Immature natural killer cell (primary cell): ENCODE measurements at regions not wholly inside any gene's neighbourhood (a gene's known extent, or its start where the extent isn't known, plus 50 kb on each side); places are given as distances from the start of the nearest gene placed in this dataset.

Experiments used
- DNase-seq, 3 donors: peaks; one replicate each; pipeline ENCODE4 v3.0.0; 2022; ENCODE audit warnings: mixed read lengths in 1 of 3
- H3K27ac Mint-ChIP-seq, 6 donors: one replicate each; pipeline ENCODE4 v1.8.0; 2020; ENCODE audit warnings: mixed read lengths in 6 of 6, mild to moderate bottlenecking in 5 of 6, inconsistent platforms in 4 of 6, moderate library complexity in 3 of 6
- H3K27me3 Mint-ChIP-seq, 3 donors: one replicate each; pipeline ENCODE4 v1.8.0; 2020 to 2021; ENCODE audit warnings: low read depth in 3 of 3, mild to moderate bottlenecking in 3 of 3, mixed read lengths in 3 of 3, moderate library complexity in 3 of 3, inconsistent platforms in 1 of 3
- H3K36me3 Mint-ChIP-seq, 3 donors: one replicate each; pipeline ENCODE4 v1.8.0; 2020; ENCODE audit warnings: mixed read lengths in 3 of 3, inconsistent platforms in 2 of 3, mild to moderate bottlenecking in 2 of 3
- H3K4me1 Mint-ChIP-seq, 2 donors: one replicate each; pipeline ENCODE4 v1.8.0; 2020; ENCODE audit warnings: inconsistent platforms in 2 of 2, mild to moderate bottlenecking in 2 of 2, mixed read lengths in 2 of 2, moderate library complexity in 1 of 2
- H3K4me3 Mint-ChIP-seq, 5 donors: one replicate each; pipeline ENCODE4 v1.8.0; 2020; ENCODE audit warnings: mild to moderate bottlenecking in 5 of 5, mixed read lengths in 5 of 5, inconsistent platforms in 3 of 5, moderate library complexity in 3 of 5
- H3K9me3 Mint-ChIP-seq, 6 donors: one replicate each; pipeline ENCODE4 v1.8.0; 2020; ENCODE audit warnings: mild to moderate bottlenecking in 6 of 6, mixed read lengths in 6 of 6, inconsistent platforms in 4 of 6, moderate library complexity in 3 of 6

GRCh38 chr5:116912221-116912620 lies 337.6 kb upstream of the SEMA6A start:
- Mint-ChIP-seq H3K27me3 (no peaks in the 10 kb centered on the region), H3K27ac (no peak overlapping the region), H3K4me1 (no peaks in the 10 kb centered on the region), H3K36me3 (no peaks in the 10 kb centered on the region), H3K9me3 (peaks cover 0 to 10% (median 4%) of the 10 kb centered on the region in 6 donors), H3K4me3 (no peak overlapping the region)
- DNase-seq = no peak

- DNase-seq = no peak
- Mint-ChIP-seq H3K36me3 (no peaks in the 10 kb centered on the region), H3K9me3 (peaks cover 0 to 10% (median 4%) of the 10 kb centered on the region in 6 donors), H3K4me3 (no peak overlapping the region), H3K27ac (no peak overlapping the region), H3K27me3 (no peaks in the 10 kb centered on the region), H3K4me1 (no peaks in the 10 kb centered on the region)
These were observed 336.5 kb upstream of the SEMA6A start for GRCh38 chr5:116911074-116911473.

GRCh38 chr5:116908537-116908936 lies 333.9 kb upstream of the SEMA6A start:
- H3K4me1 Mint-ChIP-seq = no peaks in the 10 kb centered on the region
- H3K9me3 Mint-ChIP-seq = peaks cover 0 to 19% (median 3%) of the 10 kb centered on the region in 6 donors
- H3K36me3 Mint-ChIP-seq = no peaks in the 10 kb centered on the region
- no peak overlapping the region for H3K27ac Mint-ChIP-seq
- no peaks in the 10 kb centered on the region for H3K27me3 Mint-ChIP-seq
- no peak overlapping the region for H3K4me3 Mint-ChIP-seq
- DNase-seq = no peak

- Mint-ChIP-seq H3K36me3 (no peaks in the 10 kb centered on the region), H3K27ac (peak overlapping the region in 1 of 6 donors; percentile 9), H3K4me3 (no peak overlapping the region), H3K27me3 (no peaks in the 10 kb centered on the region), H3K9me3 (peaks cover 1 to 22% (median 5%) of the 10 kb centered on the region in 6 donors), H3K4me1 (no peaks in the 10 kb centered on the region)
- DNase-seq = no peak
These were observed 331.3 kb upstream of the SEMA6A start for GRCh38 chr5:116905885-116906284.

GRCh38 chr5:116900793-116901192 lies 326.2 kb upstream of the SEMA6A start:
- Mint-ChIP-seq H3K4me1 (no peaks in the 10 kb centered on the region), H3K27ac (no peak overlapping the region), H3K4me3 (no peak overlapping the region), H3K36me3 (no peaks in the 10 kb centered on the region), H3K27me3 (no peaks in the 10 kb centered on the region), H3K9me3 (peaks cover 1 to 22% (median 6%) of the 10 kb centered on the region in 6 donors)
- DNase-seq = no peak

- H3K36me3 Mint-ChIP-seq = no peaks in the 10 kb centered on the region
- no peaks in the 10 kb centered on the region for H3K4me1 Mint-ChIP-seq
- no peaks in the 10 kb centered on the region for H3K27me3 Mint-ChIP-seq
- H3K4me3 Mint-ChIP-seq = no peak overlapping the region
- no peak for DNase-seq
- peaks cover 2 to 22% (median 7%) of the 10 kb centered on the region in 6 donors for H3K9me3 Mint-ChIP-seq
- H3K27ac Mint-ChIP-seq = no peak overlapping the region
These were observed 324.3 kb upstream of the SEMA6A start for GRCh38 chr5:116898917-116899316.

GRCh38 chr5:116897291-116897690 lies 322.7 kb upstream of the SEMA6A start:
- no peaks in the 10 kb centered on the region for H3K36me3 Mint-ChIP-seq
- H3K4me3 Mint-ChIP-seq = no peak overlapping the region
- H3K27me3 Mint-ChIP-seq = peaks cover 0 to 1% (median 0%) of the 10 kb centered on the region in 3 donors
- peaks cover 3 to 11% (median 8%) of the 10 kb centered on the region in 6 donors for H3K9me3 Mint-ChIP-seq
- H3K27ac Mint-ChIP-seq = no peak overlapping the region
- DNase-seq = no peak
- no peaks in the 10 kb centered on the region for H3K4me1 Mint-ChIP-seq

- Mint-ChIP-seq H3K36me3 (no peaks in the 10 kb centered on the region), H3K4me1 (no peaks in the 10 kb centered on the region), H3K9me3 (peaks cover 0 to 6% (median 5%) of the 10 kb centered on the region in 6 donors), H3K27me3 (peaks cover 0 to 1% (median 0%) of the 10 kb centered on the region in 3 donors), H3K4me3 (no peak overlapping the region), H3K27ac (no peak overlapping the region)
- no peak for DNase-seq
These were observed 321.4 kb upstream of the SEMA6A start for GRCh38 chr5:116896001-116896400.

GRCh38 chr5:116892993-116893392 lies 318.4 kb upstream of the SEMA6A start:
- H3K36me3 Mint-ChIP-seq = no peaks in the 10 kb centered on the region
- DNase-seq = no peak
- H3K4me3 Mint-ChIP-seq = no peak overlapping the region
- no peaks in the 10 kb centered on the region for H3K4me1 Mint-ChIP-seq
- H3K27me3 Mint-ChIP-seq = peaks cover 0 to 1% (median 0%) of the 10 kb centered on the region in 3 donors
- H3K27ac Mint-ChIP-seq = no peak overlapping the region
- H3K9me3 Mint-ChIP-seq = peaks cover 0 to 5% (median 2%) of the 10 kb centered on the region in 6 donors

- Mint-ChIP-seq H3K36me3 (no peaks in the 10 kb centered on the region), H3K4me1 (no peaks in the 10 kb centered on the region), H3K27me3 (no peaks in the 10 kb centered on the region)
These were observed 312.5 kb upstream of the SEMA6A start for GRCh38 chr5:116887104-116887503.

GRCh38 chr5:116885825-116886224 lies 311.2 kb upstream of the SEMA6A start:
- Mint-ChIP-seq H3K4me3 (no peak overlapping the region), H3K27me3 (no peaks in the 10 kb centered on the region), H3K9me3 (peaks cover 0 to 11% (median 7%) of the 10 kb centered on the region in 6 donors), H3K36me3 (no peaks in the 10 kb centered on the region), H3K4me1 (no peaks in the 10 kb centered on the region), H3K27ac (no peak overlapping the region)
- DNase-seq = no peak

More at GRCh38 chr5:116887104-116887503, 312.5 kb upstream of the SEMA6A start:
- Mint-ChIP-seq H3K27ac (no peak overlapping the region), H3K4me3 (no peak overlapping the region), H3K9me3 (peaks cover 0 to 10% (median 3%) of the 10 kb centered on the region in 6 donors)
- no peak for DNase-seq

GRCh38 chr5:116883875-116884274 lies 309.3 kb upstream of the SEMA6A start:
- no peaks in the 10 kb centered on the region for H3K4me1 Mint-ChIP-seq
- DNase-seq = no peak
- no peak overlapping the region for H3K4me3 Mint-ChIP-seq
- no peak overlapping the region for H3K27ac Mint-ChIP-seq
- no peaks in the 10 kb centered on the region for H3K36me3 Mint-ChIP-seq
- peaks cover 0 to 11% (median 7%) of the 10 kb centered on the region in 6 donors for H3K9me3 Mint-ChIP-seq
- H3K27me3 Mint-ChIP-seq = peaks cover 0 to 2% (median 0%) of the 10 kb centered on the region in 3 donors

- Mint-ChIP-seq H3K27ac (no peak overlapping the region), H3K36me3 (peaks cover 0 to 3% (median 0%) of the 10 kb centered on the region in 3 donors), H3K4me3 (no peak overlapping the region), H3K9me3 (peaks cover 2 to 18% (median 6%) of the 10 kb centered on the region in 6 donors), H3K27me3 (peaks cover 0 to 7% (median 2%) of the 10 kb centered on the region in 3 donors), H3K4me1 (no peaks in the 10 kb centered on the region)
- no peak for DNase-seq
These were observed 307.4 kb upstream of the SEMA6A start for GRCh38 chr5:116881921-116882531.

- DNase-seq = no peak
- peaks cover 0 to 7% (median 2%) of the 10 kb centered on the region in 3 donors for H3K27me3 Mint-ChIP-seq
- H3K27ac Mint-ChIP-seq = no peak overlapping the region
- peaks cover 0 to 3% (median 0%) of the 10 kb centered on the region in 3 donors for H3K36me3 Mint-ChIP-seq
- H3K4me3 Mint-ChIP-seq = no peak overlapping the region
- H3K9me3 Mint-ChIP-seq = peaks cover 2 to 18% (median 6%) of the 10 kb centered on the region in 6 donors
- no peaks in the 10 kb centered on the region for H3K4me1 Mint-ChIP-seq
These were observed 306.0 kb upstream of the SEMA6A start for GRCh38 chr5:116880601-116881000.

GRCh38 chr5:116880150-116880549 lies 305.5 kb upstream of the SEMA6A start:
- no peak for DNase-seq
- no peak overlapping the region for H3K4me3 Mint-ChIP-seq
- peaks cover 0 to 7% (median 2%) of the 10 kb centered on the region in 3 donors for H3K27me3 Mint-ChIP-seq
- H3K9me3 Mint-ChIP-seq = peaks cover 2 to 17% (median 6%) of the 10 kb centered on the region in 6 donors
- no peak overlapping the region for H3K27ac Mint-ChIP-seq
- H3K4me1 Mint-ChIP-seq = no peaks in the 10 kb centered on the region
- peaks cover 0 to 3% (median 0%) of the 10 kb centered on the region in 3 donors for H3K36me3 Mint-ChIP-seq
